ENCODE measurements at regions not wholly inside any gene's neighbourhood (a gene's known extent, or its start where the extent isn't known, plus 50 kb on each side); places are given as distances from the start of the nearest gene placed in this dataset.

- H3K9me3 ChIP-seq (replicated peaks; ENCODE audit: control insufficient read depth, insufficient read depth, low read length) = no peaks in the 10 kb centered on the region
- no peaks in the 10 kb centered on the region for H3K27me3 ChIP-seq (ENCODE audit: control insufficient read depth in 2 of 2, insufficient read depth in 2 of 2, low read length in 2 of 2)
- no peaks in the 10 kb centered on the region for H3K9me1 ChIP-seq (replicated peaks; ENCODE audit: control insufficient read depth, extremely low read depth, insufficient read depth, low read length)
- H3K4me3 ChIP-seq (replicated peaks in 1 of 3; ENCODE audit: insufficient read depth in 1 of 3, low read depth in 1 of 3, low read length in 3 of 3) = peak overlapping the region in 2 of 3 experiments; percentile 2 to 63
- H2AFZ ChIP-seq (ENCODE audit: low read depth, low read length) = peak overlapping the region; percentile 92
- dilution Hi-C loops (cut with MboI; ENCODE audit: extremely low pct_ligation_motif_present, low sequenced_read_pairs) (no loop called here), intact Hi-C loops (cut with micrococcal nuclease) (loop anchor here (5.0 kb wide), 1 partner anchor 365 kb away; no protein-coding TSS in a partner anchor)
- BruUV-seq (replicated peaks) = no TSS peak
- no peaks in the 10 kb centered on the region for H3K79me2 ChIP-seq (ENCODE audit: control insufficient read depth, insufficient read depth, low read length)
- H3K36me3 ChIP-seq (ENCODE audit: control insufficient read depth in 2 of 2, extremely low read depth in 1 of 2, insufficient read depth in 2 of 2, low read length in 2 of 2) = no peaks in the 10 kb centered on the region
- FAIRE-seq = peak; percentile 38
- CTCF ChIA-PET = interaction anchor here (1.0 to 2.6 kb wide), 3 partner anchors 293 to 375 kb away, joined by 3 to 9 read pairs (median 5); no protein-coding TSS in a partner anchor
- H4K20me1 ChIP-seq (replicated peaks; ENCODE audit: control insufficient read depth, extremely low read depth, insufficient read depth, low read length) = no peaks in the 10 kb centered on the region
- peaks cover 9% of the 10 kb centered on the region for H3K4me1 ChIP-seq (ENCODE audit: control insufficient read depth, extremely low read depth, insufficient read depth, low read length)
- TF ChIP-seq POLR2AphosphoS5 (IDR thresholded peaks at IDR 0.05; ENCODE audit: insufficient read depth, low read depth, low read length) (no peak), FOS (IDR thresholded peaks at IDR 0.05; ENCODE audit: borderline replicate concordance, insufficient read depth, low read length) (no peak), GATA2 (IDR thresholded peaks at IDR 0.05; ENCODE audit: insufficient read depth, insufficient read length, low read depth, low read length) (no peak), MYC (IDR thresholded peaks at IDR 0.05; ENCODE audit: low read depth, low read length) (no peak), POLR2A (IDR thresholded peaks at IDR 0.05; ENCODE audit: low read depth, low read length) (no peak), JUN (IDR thresholded peaks at IDR 0.05; ENCODE audit: borderline replicate concordance, insufficient read depth, insufficient read length, low read depth) (no peak), EZH2 (IDR thresholded peaks at IDR 0.05; ENCODE audit: borderline replicate concordance, low read depth, low read length, severe bottlenecking) (no peak), MAX (IDR thresholded peaks at IDR 0.05; ENCODE audit: insufficient read depth, insufficient read length) (no peak)
- TF ChIP-seq, protein P1, sequence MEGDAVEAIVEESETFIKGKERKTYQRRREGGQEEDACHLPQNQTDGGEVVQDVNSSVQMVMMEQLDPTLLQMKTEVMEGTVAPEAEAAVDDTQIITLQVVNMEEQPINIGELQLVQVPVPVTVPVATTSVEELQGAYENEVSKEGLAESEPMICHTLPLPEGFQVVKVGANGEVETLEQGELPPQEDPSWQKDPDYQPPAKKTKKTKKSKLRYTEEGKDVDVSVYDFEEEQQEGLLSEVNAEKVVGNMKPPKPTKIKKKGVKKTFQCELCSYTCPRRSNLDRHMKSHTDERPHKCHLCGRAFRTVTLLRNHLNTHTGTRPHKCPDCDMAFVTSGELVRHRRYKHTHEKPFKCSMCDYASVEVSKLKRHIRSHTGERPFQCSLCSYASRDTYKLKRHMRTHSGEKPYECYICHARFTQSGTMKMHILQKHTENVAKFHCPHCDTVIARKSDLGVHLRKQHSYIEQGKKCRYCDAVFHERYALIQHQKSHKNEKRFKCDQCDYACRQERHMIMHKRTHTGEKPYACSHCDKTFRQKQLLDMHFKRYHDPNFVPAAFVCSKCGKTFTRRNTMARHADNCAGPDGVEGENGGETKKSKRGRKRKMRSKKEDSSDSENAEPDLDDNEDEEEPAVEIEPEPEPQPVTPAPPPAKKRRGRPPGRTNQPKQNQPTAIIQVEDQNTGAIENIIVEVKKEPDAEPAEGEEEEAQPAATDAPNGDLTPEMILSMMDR (IDR thresholded peaks at IDR 0.05; ENCODE audit: extremely low read depth in 1 of 2, insufficient read depth in 1 of 2, low read depth in 1 of 2, low read length in 2 of 2) = no peak
- H3K4me2 ChIP-seq (ENCODE audit: insufficient read depth, low read length) = peak overlapping the region; percentile 65
- no peak overlapping the region for H3K27ac ChIP-seq (ENCODE audit: insufficient read depth, low read depth, low read length)
- POLR2A ChIA-PET = no interaction called here
- no peak for DNase-seq (ENCODE audit: low read depth, low spot score)
- no peak overlapping the region for H3K9ac ChIP-seq (replicated peaks; ENCODE audit: extremely low read depth, insufficient read depth, low read length)
These were observed 55.2 kb upstream of the RREB1 start for GRCh38 chr6:7052443-7053011.
